Thyroid gland (tissue), 4 donors: ENCODE measurements at regions not wholly inside any gene's neighbourhood (a gene's known extent, or its start where the extent isn't known, plus 50 kb on each side); places are given as distances from the start of the nearest gene placed in this dataset.

ENCODE experiments used
- CTCF ChIP-seq, 6 experiments: fragments of 200-600 bp in 3 of 6; fragments of 450-650 bp in 3 of 6; sonication (generic) in 3 of 6; IDR thresholded peaks; one replicate each; pipeline ENCODE4 v1.5.1; 2016 to 2019; ENCODE audit warnings: antibody characterized with exemption in 6 of 6, mild to moderate bottlenecking in 2 of 6, inconsistent platforms in 1 of 6, moderate library complexity in 1 of 6
- POLR2A ChIP-seq, 2 donors: fragments of 450-650 bp; IDR thresholded peaks; one replicate each; pipeline ENCODE4 v1.6.1; 2017; ENCODE audit warnings: antibody characterized with exemption in 2 of 2, mild to moderate bottlenecking in 2 of 2, moderate library complexity in 1 of 2

GRCh38 chr4:111020476-111020875 lies 397.6 kb upstream of the PITX2 start:
- TF ChIP-seq POLR2A (IDR thresholded peaks at IDR 0.05) = no peak
- no peak for TF ChIP-seq CTCF (IDR thresholded peaks at IDR 0.05)
